Stimulated activated memory B cell treated with anti-CD40 and anti-IgM and Interleukin-4, amounts not matched to agents 10 μg/mL and 1 μg/mL and 100 μg/mL, for 72 hours (primary cell): ENCODE measurements at regions not wholly inside any gene's neighbourhood (a gene's known extent, or its start where the extent isn't known, plus 50 kb on each side); places are given as distances from the start of the nearest gene placed in this dataset.
A peak's percentile ranks its signal among the peaks of the same experiment; 100 is the strongest.

ENCODE experiments used
- ATAC-seq: fragments of 150-1000 bp; cut with Tn5 transposase; 2 replicates; pipeline ENCODE4 v1.10.0; 2021
- H3K27ac Mint-ChIP-seq: one replicate; pipeline ENCODE4 v1.8.0; 2022; ENCODE audit warnings: mild to moderate bottlenecking, mixed read lengths
- H3K27me3 Mint-ChIP-seq: one replicate; pipeline ENCODE4 v1.8.0; 2022; ENCODE audit warnings: mixed read lengths
- H3K36me3 Mint-ChIP-seq: one replicate; pipeline ENCODE4 v1.8.0; 2022; ENCODE audit warnings: mixed read lengths
- H3K4me1 Mint-ChIP-seq: one replicate; pipeline ENCODE4 v1.8.0; 2022; ENCODE audit warnings: mixed read lengths
- H3K4me3 Mint-ChIP-seq: one replicate; pipeline ENCODE4 v1.8.0; 2022; ENCODE audit warnings: mild to moderate bottlenecking, moderate library complexity, mixed read lengths
- H3K9me3 Mint-ChIP-seq: one replicate; pipeline ENCODE4 v1.8.0; 2022; ENCODE audit warnings: mixed read lengths

DNA sequence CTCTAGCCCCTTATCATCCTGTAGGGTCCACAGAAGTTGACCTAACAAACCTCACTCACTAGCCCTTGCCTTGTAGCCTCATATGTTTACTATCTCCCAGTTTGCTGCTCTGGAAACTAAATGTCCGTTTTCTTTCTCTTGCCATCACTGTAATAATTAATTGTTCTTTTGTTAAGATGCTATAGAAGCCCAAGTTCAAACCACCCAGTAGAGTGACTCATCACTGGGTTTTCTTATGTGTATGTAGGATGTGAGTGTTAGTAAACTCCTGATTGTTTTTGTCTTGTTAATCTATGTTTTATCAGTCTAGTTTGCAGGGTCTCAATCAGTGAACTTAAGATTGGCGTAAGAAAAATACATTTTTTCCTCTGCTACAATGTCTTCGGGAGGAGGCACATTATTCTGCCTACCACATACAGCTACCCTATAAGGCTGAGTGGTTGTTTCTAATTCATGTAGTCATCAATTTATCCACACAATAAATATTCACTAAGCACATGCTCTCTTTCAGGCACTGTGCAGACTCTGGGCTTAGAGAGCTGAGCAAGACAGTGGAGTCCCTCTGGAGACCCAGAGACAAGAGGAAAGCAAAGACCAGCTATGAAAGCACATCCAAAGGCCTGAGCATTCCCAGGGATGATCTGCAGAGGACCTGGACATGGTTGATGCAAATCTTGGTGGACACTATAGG, 474.1 kb upstream of the AKR1E2 start:
- Mint-ChIP-seq H3K36me3 (no peaks in the 10 kb centered on the region), H3K27ac (no peak overlapping the region), H3K27me3 (peaks cover 10% of the 10 kb centered on the region), H3K4me1 (peaks cover 6% of the 10 kb centered on the region), H3K9me3 (no peaks in the 10 kb centered on the region), H3K4me3 (no peak overlapping the region)
- ATAC-seq, result no peak

GRCh38 chr10:4347397-4347796, 478.6 kb upstream of the AKR1E2 start:
- Mint-ChIP-seq H3K27ac (no peak overlapping the region), H3K4me3 (no peak overlapping the region), H3K9me3 (peaks cover 3% of the 10 kb centered on the region), H3K4me1 (no peaks in the 10 kb centered on the region), H3K36me3 (no peaks in the 10 kb centered on the region), H3K27me3 (peaks cover 10% of the 10 kb centered on the region)
- ATAC-seq, result no peak

- no peak overlapping the region for H3K27ac Mint-ChIP-seq
- H3K4me3 Mint-ChIP-seq, result no peak overlapping the region
- peaks cover 10% of the 10 kb centered on the region for H3K27me3 Mint-ChIP-seq
- ATAC-seq, result no peak
- no peaks in the 10 kb centered on the region for H3K36me3 Mint-ChIP-seq
- H3K9me3 Mint-ChIP-seq, result peaks cover 11% of the 10 kb centered on the region
- H3K4me1 Mint-ChIP-seq, result no peaks in the 10 kb centered on the region
Observed at GRCh38 chr10:4345877-4346646, 479.9 kb upstream of the AKR1E2 start.

DNA sequence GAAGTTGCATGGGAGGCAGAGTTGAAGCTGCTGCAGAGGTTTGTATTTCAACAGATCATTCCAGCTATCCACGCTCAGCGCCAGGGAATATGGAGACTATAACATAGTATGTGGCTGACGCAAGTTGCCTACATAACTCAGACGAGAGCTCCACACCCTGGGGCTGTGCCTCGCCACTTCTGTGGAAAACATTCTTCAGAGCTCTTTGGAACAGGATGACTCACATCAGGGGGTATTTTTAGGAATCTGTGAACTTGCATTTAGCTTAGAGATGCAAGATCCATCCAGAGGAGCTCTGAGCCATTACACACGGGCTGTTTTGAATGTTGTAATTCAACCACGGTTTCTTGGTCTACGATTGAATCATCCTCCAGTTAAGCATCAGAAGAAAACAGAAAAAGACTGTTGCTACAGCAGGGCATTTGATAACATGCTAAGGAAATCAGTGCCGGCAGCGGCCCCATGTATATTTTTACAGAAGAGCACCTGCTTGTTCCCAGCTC, 481.5 kb upstream of the AKR1E2 start:
- peak; percentile 47 for ATAC-seq
- H3K27ac Mint-ChIP-seq, result no peak overlapping the region
- no peaks in the 10 kb centered on the region for H3K36me3 Mint-ChIP-seq
- H3K27me3 Mint-ChIP-seq, result peaks cover 18% of the 10 kb centered on the region
- no peaks in the 10 kb centered on the region for H3K4me1 Mint-ChIP-seq
- H3K4me3 Mint-ChIP-seq, result no peak overlapping the region
- peaks cover 13% of the 10 kb centered on the region for H3K9me3 Mint-ChIP-seq

DNA sequence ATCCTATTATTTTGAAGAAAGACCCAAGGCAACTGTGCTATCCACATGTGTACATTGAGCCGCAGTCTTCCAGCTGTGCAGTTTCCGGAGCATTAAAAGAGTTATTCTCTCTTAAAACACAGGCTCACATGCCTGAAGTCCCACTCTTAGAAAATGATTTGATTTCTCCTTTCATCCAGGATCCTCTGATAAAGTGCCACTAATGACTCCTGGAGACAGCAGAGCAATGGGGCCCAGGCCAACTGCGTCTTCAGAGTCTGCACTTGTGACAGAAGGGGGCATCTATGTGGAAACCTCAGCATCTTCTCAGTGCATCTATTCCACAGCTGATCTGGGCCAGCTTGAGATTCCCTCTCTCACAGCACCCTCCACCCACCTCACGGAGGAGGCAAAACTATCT, 482.1 kb upstream of the AKR1E2 start:
- no peak for ATAC-seq
- peaks cover 13% of the 10 kb centered on the region for H3K9me3 Mint-ChIP-seq
- H3K4me3 Mint-ChIP-seq, result no peak overlapping the region
- H3K4me1 Mint-ChIP-seq, result no peaks in the 10 kb centered on the region
- H3K36me3 Mint-ChIP-seq, result no peaks in the 10 kb centered on the region
- no peak overlapping the region for H3K27ac Mint-ChIP-seq
- peaks cover 18% of the 10 kb centered on the region for H3K27me3 Mint-ChIP-seq

- Mint-ChIP-seq H3K4me3 (no peak overlapping the region), H3K27ac (no peak overlapping the region)
- no peak for ATAC-seq
Observed at GRCh38 chr10:4343091-4343490, 482.9 kb upstream of the AKR1E2 start.

DNA sequence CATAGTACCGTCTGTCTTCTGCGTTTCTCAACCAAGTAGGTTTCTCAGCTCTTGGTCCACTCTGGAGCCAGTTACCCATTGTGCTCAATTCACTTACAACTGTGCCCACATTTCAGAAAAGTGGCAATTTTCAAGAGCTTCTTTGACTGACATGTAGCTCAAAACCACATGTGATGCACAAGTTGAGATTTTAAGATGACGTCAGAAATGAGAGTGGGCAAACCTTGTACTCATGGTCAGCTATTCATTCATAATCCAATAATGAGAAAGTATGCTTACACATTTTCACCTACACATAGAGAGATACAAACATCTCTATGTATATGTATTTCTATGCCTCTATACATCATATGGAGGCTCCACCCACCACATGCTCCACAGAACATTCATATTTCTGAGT, 487.2 kb upstream of the AKR1E2 start:
- Mint-ChIP-seq H3K27me3 (peaks cover 8% of the 10 kb centered on the region), H3K36me3 (no peaks in the 10 kb centered on the region), H3K27ac (no peak overlapping the region), H3K4me3 (no peak overlapping the region), H3K9me3 (peaks cover 16% of the 10 kb centered on the region), H3K4me1 (no peaks in the 10 kb centered on the region)
- no peak for ATAC-seq

More at GRCh38 chr10:4343091-4343490, 482.9 kb upstream of the AKR1E2 start:
- H3K27me3 Mint-ChIP-seq, result peaks cover 18% of the 10 kb centered on the region
- H3K4me1 Mint-ChIP-seq, result no peaks in the 10 kb centered on the region
- no peaks in the 10 kb centered on the region for H3K36me3 Mint-ChIP-seq
- peaks cover 13% of the 10 kb centered on the region for H3K9me3 Mint-ChIP-seq

GRCh38 chr10:4337563-4337962, 488.4 kb upstream of the AKR1E2 start:
- Mint-ChIP-seq H3K36me3 (no peaks in the 10 kb centered on the region), H3K4me1 (no peaks in the 10 kb centered on the region), H3K9me3 (peaks cover 13% of the 10 kb centered on the region), H3K27ac (no peak overlapping the region), H3K4me3 (no peak overlapping the region), H3K27me3 (peaks cover 8% of the 10 kb centered on the region)
- ATAC-seq, result no peak

DNA sequence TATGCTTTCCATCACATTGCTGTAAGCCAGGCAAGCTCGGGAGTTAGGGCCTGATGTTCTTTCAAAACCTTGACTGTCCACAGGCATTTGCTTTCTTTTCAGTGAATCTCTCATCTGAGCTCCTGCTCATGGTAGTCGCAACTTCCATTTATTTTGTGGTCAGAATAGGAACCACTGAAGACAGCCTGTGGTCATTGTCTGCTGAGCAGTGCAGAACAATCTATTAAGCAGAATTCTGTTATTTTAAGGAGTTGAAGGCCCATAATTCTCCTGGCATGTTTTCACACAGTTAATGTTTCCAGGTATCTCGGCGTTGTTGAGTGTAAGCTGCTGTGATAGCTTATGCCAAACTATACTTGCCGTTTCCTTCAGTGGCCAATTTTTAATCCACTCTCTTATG, 491.1 kb upstream of the AKR1E2 start:
- no peak overlapping the region for H3K27ac Mint-ChIP-seq
- H3K4me3 Mint-ChIP-seq, result no peak overlapping the region
- H3K9me3 Mint-ChIP-seq, result peaks cover 3% of the 10 kb centered on the region
- H3K4me1 Mint-ChIP-seq, result no peaks in the 10 kb centered on the region
- H3K36me3 Mint-ChIP-seq, result peaks cover under 1% of the 10 kb centered on the region
- no peaks in the 10 kb centered on the region for H3K27me3 Mint-ChIP-seq
- no peak for ATAC-seq

DNA sequence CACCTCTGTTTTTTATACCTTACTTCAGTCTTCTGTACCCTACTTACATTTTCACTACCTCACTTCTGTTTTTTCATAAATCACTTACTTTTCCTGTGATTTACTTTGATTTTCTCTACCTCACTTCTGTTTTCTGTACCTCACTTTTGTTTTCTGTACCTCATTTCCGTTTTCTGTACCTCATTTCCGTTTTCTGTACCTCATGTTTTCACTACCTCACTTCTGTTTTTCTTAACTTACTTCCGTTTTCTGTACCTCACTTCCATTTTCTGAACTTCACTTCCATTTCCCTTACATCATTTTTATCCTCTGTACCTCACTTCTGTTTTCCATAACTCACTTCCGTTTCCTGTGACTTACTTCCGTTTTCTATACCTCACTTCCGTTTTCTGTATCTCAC, 492.0 kb upstream of the AKR1E2 start:
- no peak for ATAC-seq
- no peaks in the 10 kb centered on the region for H3K27me3 Mint-ChIP-seq
- peaks cover 7% of the 10 kb centered on the region for H3K9me3 Mint-ChIP-seq
- H3K27ac Mint-ChIP-seq, result no peak overlapping the region
- peaks cover 4% of the 10 kb centered on the region for H3K36me3 Mint-ChIP-seq
- no peaks in the 10 kb centered on the region for H3K4me1 Mint-ChIP-seq
- no peak overlapping the region for H3K4me3 Mint-ChIP-seq

- peaks cover 10% of the 10 kb centered on the region for H3K9me3 Mint-ChIP-seq
- H3K36me3 Mint-ChIP-seq, result peaks cover 4% of the 10 kb centered on the region
- ATAC-seq, result no peak
Observed at GRCh38 chr10:4333459-4333894, 492.5 kb upstream of the AKR1E2 start.

GRCh38 chr10:4332764-4333458, 493.1 kb upstream of the AKR1E2 start:
- H3K4me3 Mint-ChIP-seq, result no peak overlapping the region
- peaks cover 4% of the 10 kb centered on the region for H3K36me3 Mint-ChIP-seq
- H3K4me1 Mint-ChIP-seq, result no peaks in the 10 kb centered on the region
- H3K9me3 Mint-ChIP-seq, result peaks cover 10% of the 10 kb centered on the region
- no peak for ATAC-seq
- no peak overlapping the region for H3K27ac Mint-ChIP-seq
- H3K27me3 Mint-ChIP-seq, result no peaks in the 10 kb centered on the region

More at GRCh38 chr10:4333459-4333894, 492.5 kb upstream of the AKR1E2 start:
- Mint-ChIP-seq H3K27ac (no peak overlapping the region), H3K4me3 (no peak overlapping the region), H3K27me3 (no peaks in the 10 kb centered on the region), H3K4me1 (no peaks in the 10 kb centered on the region)

GRCh38 chr10:4331150-4331549, 494.9 kb upstream of the AKR1E2 start:
- no peaks in the 10 kb centered on the region for H3K27me3 Mint-ChIP-seq
- no peak for ATAC-seq
- no peaks in the 10 kb centered on the region for H3K4me1 Mint-ChIP-seq
- H3K27ac Mint-ChIP-seq, result no peak overlapping the region
- H3K36me3 Mint-ChIP-seq, result peaks cover 4% of the 10 kb centered on the region
- no peak overlapping the region for H3K4me3 Mint-ChIP-seq
- peaks cover 9% of the 10 kb centered on the region for H3K9me3 Mint-ChIP-seq

DNA sequence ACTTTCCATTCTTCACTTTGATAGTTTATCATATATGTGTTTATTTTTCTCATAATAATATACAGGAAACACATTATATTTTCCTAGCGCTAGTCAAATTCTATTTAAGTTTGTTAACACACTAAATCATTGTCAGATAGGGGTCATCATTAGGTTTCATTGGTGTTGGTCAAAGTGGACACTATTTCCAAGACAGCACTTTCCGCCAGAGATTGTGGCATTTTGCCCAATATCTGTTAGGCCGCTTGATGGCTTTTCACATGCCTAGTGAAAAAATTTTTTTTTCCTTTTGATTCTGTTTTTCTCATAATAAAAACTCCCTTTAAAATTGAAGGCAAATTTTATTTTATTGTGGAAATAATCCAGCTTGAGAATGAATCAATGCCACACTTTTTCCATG, 495.4 kb upstream of the AKR1E2 start:
- Mint-ChIP-seq H3K4me3 (no peak overlapping the region), H3K4me1 (no peaks in the 10 kb centered on the region), H3K9me3 (peaks cover 9% of the 10 kb centered on the region), H3K27ac (no peak overlapping the region), H3K27me3 (no peaks in the 10 kb centered on the region), H3K36me3 (peaks cover 4% of the 10 kb centered on the region)
- no peak for ATAC-seq

- H3K27ac Mint-ChIP-seq, result no peak overlapping the region
- H3K4me3 Mint-ChIP-seq, result no peak overlapping the region
Observed at GRCh38 chr10:4329225-4329624, 496.8 kb upstream of the AKR1E2 start.

More at GRCh38 chr10:4329225-4329624, 496.8 kb upstream of the AKR1E2 start:
- H3K27me3 Mint-ChIP-seq, result no peaks in the 10 kb centered on the region
- peaks cover 12% of the 10 kb centered on the region for H3K9me3 Mint-ChIP-seq
- no peak for ATAC-seq
- peaks cover 4% of the 10 kb centered on the region for H3K36me3 Mint-ChIP-seq
- H3K4me1 Mint-ChIP-seq, result no peaks in the 10 kb centered on the region
